Nephron (organoid): ENCODE measurements at regions not wholly inside any gene's neighbourhood (a gene's known extent, or its start where the extent isn't known, plus 50 kb on each side); places are given as distances from the start of the nearest gene placed in this dataset.

ENCODE experiments used
- H3K27ac Mint-ChIP-seq, 3 experiments: 2 replicates each; pipeline ENCODE4 v1.8.0; 2020; ENCODE audit warnings: mixed read lengths in 3 of 3, mild to moderate bottlenecking in 2 of 3, moderate library complexity in 1 of 3
- H3K27me3 Mint-ChIP-seq: 2 replicates; pipeline ENCODE4 v1.8.0; 2021; ENCODE audit warnings: low read depth, mild to moderate bottlenecking, moderate library complexity, mixed read lengths
- H3K36me3 Mint-ChIP-seq: 2 replicates; pipeline ENCODE4 v1.8.0; 2020; ENCODE audit warnings: low read depth, mixed read lengths
- H3K4me1 Mint-ChIP-seq: 2 replicates; pipeline ENCODE4 v1.8.0; 2020; ENCODE audit warnings: mixed read lengths
- H3K4me3 Mint-ChIP-seq, 3 experiments: 2 replicates each; pipeline ENCODE4 v1.8.0; 2020; ENCODE audit warnings: mild to moderate bottlenecking in 3 of 3, mixed read lengths in 3 of 3, moderate library complexity in 2 of 3
- H3K9me3 Mint-ChIP-seq: 2 replicates; pipeline ENCODE4 v1.8.0; 2020; ENCODE audit warnings: mixed read lengths
- TF ChIP-seq, protein P1 (sequence below), 3 experiments: fragments of 200-600 bp; sonication (generic); IDR thresholded peaks; one replicate each; pipeline ENCODE4 v1.5.0; 2021; ENCODE audit warnings: antibody characterized with exemption in 3 of 3; ENCODE audit not compliant: unreplicated experiment in 3 of 3

DNA sequence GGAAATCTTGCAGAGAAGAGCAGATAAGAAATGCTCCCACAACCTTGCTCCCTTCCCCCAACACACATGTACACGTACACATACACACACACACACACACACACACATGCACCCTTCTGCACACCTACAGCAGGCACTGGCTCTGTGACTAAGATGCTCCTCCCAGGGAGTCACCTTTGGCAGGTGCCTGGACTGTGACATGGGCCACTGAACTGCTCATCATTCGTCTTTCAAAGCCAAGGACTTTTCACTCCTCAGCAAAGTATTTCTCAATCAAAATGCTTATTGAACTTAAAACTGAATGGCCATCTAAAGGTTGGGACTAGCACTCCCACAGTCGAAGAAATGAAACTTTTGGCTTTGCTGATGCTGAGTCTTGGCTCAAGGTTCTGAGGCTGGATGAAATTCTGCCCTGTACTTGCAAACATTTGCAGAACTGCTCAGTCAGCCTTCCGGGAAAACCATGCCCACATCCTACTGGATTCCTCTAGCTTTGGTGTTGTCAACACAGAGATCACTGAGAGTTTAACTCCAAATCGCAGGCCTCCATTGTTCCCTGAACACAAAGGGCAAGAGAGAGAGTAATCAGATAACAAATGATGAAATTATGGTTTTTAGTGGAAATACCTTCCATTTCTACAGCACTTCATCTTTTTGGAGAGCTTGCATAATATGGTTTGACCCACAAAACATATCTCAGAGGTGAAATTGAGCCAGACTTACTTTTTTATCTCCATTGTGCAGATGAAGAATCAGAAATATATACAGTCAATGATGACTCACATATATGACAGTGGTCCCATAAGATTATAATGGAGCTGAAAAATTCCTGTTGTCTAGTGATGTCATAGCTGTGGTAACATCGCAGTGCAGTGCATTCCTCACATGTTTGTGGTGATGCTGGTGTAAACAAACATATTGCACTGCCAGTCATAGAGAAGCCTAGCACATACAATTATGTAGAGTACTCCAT lies 72.4 kb upstream of the BCAR3 start:
- Mint-ChIP-seq H3K4me3 (no peak overlapping the region), H3K27me3 (peaks cover 12% of the 10 kb centered on the region), H3K27ac (peak overlapping the region; percentile 9 to 66 (median 40)), H3K36me3 (no peaks in the 10 kb centered on the region), H3K9me3 (no peaks in the 10 kb centered on the region), H3K4me1 (peaks cover 25% of the 10 kb centered on the region)
- TF ChIP-seq, protein P1, sequence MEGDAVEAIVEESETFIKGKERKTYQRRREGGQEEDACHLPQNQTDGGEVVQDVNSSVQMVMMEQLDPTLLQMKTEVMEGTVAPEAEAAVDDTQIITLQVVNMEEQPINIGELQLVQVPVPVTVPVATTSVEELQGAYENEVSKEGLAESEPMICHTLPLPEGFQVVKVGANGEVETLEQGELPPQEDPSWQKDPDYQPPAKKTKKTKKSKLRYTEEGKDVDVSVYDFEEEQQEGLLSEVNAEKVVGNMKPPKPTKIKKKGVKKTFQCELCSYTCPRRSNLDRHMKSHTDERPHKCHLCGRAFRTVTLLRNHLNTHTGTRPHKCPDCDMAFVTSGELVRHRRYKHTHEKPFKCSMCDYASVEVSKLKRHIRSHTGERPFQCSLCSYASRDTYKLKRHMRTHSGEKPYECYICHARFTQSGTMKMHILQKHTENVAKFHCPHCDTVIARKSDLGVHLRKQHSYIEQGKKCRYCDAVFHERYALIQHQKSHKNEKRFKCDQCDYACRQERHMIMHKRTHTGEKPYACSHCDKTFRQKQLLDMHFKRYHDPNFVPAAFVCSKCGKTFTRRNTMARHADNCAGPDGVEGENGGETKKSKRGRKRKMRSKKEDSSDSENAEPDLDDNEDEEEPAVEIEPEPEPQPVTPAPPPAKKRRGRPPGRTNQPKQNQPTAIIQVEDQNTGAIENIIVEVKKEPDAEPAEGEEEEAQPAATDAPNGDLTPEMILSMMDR (IDR thresholded peaks at IDR 0.05; ENCODE audit: unreplicated experiment in 3 of 3), result no peak

DNA sequence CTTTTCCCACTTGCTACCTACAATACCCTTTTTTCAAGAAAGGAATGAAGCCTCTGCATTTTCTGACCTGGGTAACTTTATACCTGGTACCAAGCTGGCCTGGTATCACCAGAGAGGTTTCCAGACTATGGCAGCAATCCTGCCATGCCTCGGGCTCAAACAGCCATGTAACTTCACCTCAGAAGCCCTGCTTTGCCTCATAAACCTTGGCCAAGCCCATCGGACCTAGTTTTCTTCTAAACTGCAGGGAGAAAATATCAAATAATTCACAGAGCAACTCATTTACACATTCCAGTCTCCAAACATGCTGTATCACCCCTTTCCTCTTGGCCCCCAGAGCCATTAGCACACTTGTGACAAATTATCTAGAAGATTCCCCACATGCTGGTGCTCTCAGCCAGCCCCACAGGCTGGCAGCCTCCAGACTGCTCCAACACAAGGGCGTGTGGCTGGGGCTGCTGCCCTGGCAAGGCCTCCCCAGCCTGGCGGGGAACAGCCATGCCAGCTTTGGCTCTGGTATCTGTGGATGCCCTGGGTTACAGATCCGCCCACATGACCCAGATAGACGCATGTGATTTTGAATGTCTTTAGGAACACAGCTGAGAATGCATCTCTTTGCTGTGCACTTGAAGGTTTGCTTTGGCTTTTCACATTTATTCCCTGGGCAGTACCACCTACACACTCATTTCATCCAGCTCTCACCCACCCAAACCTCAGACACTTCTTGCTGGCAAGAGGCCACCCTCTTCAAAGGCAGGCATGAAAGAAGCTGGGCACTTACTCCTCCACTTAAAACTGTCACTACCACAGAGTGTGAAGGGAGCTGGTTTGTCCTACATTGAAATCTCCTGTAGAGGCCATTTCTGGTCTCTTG lies 70.0 kb upstream of the BCAR3 start:
- H3K36me3 Mint-ChIP-seq, result no peaks in the 10 kb centered on the region
- TF ChIP-seq, protein P1 (IDR thresholded peaks at IDR 0.05; ENCODE audit: unreplicated experiment in 3 of 3), result no peak
- H3K4me3 Mint-ChIP-seq, result no peak overlapping the region
- H3K4me1 Mint-ChIP-seq, result peaks cover 13% of the 10 kb centered on the region
- peaks cover 12% of the 10 kb centered on the region for H3K27me3 Mint-ChIP-seq
- peaks cover 4% of the 10 kb centered on the region for H3K9me3 Mint-ChIP-seq
- H3K27ac Mint-ChIP-seq, result peak overlapping the region in 1 of 3 experiments; percentile 52

DNA sequence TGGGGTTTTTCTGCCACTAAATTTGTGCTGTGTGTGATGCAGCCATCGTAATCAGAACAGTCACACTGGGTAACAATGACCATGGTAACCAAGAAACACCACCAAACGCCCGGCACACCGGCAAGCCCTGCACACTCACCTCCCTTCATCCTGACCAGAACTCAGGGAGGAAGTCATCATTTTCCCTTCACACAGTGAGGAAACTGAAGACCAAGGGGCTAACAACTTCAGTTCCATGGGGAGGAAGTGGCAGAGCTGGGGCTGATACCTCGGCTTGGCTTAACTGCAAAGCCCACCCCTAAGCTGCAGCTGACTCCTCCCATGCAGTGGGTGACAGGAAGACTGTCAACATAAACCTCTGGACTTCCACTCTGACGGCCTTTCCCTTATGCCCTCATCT lies 69.3 kb upstream of the BCAR3 start:
- Mint-ChIP-seq H3K4me3 (no peak overlapping the region), H3K27me3 (peaks cover 12% of the 10 kb centered on the region), H3K36me3 (no peaks in the 10 kb centered on the region), H3K9me3 (peaks cover 4% of the 10 kb centered on the region), H3K27ac (peak overlapping the region in 1 of 3 experiments; percentile 52), H3K4me1 (peaks cover 14% of the 10 kb centered on the region)
- TF ChIP-seq, protein P1 (IDR thresholded peaks at IDR 0.05; ENCODE audit: unreplicated experiment in 3 of 3), result no peak

DNA sequence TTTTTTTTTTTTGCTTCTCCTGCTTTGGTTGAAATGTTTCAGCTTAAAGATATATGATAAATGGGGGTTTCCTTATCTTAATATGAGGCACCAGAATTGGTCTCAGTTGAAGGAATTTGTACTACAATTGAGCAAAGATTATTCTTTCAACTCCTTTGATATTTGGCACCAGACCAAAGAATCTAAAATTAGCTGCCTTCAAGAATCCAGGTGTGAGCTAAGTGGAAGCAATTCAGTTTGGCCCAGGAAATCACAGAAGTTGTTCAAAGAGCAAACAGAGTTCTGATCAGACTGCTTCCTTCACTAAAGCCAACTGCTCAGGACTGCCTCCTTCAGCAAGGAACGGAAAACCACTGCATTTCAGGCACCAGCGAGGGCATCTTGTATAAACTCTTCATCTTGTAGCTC lies 68.3 kb upstream of the BCAR3 start:
- H3K9me3 Mint-ChIP-seq, result peaks cover 4% of the 10 kb centered on the region
- TF ChIP-seq, protein P1 (IDR thresholded peaks at IDR 0.05; ENCODE audit: unreplicated experiment in 3 of 3), result no peak
- H3K27ac Mint-ChIP-seq, result no peak overlapping the region
- H3K4me3 Mint-ChIP-seq, result no peak overlapping the region
- H3K27me3 Mint-ChIP-seq, result peaks cover 14% of the 10 kb centered on the region
- no peaks in the 10 kb centered on the region for H3K36me3 Mint-ChIP-seq
- H3K4me1 Mint-ChIP-seq, result peaks cover 16% of the 10 kb centered on the region

DNA sequence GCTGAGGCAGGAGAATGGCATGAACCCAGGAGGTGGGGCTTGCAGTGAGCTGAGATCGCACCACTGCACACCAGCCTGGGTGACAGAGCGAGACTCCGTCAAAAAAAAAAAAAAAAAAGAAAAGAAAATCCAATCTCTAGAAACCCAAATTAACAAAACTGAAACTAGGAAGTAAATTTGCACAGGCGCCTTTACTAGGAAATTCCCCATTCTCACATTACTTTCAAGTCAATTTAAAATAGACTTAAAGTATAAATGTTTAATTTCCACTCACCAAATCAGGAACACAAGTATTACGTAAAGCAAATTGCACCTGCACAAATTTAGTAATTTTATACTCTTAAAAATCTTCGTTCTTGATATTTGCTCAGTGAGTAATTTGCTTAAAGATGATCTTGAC lies 67.8 kb upstream of the BCAR3 start:
- no peaks in the 10 kb centered on the region for H3K36me3 Mint-ChIP-seq
- H3K9me3 Mint-ChIP-seq, result peaks cover 4% of the 10 kb centered on the region
- peaks cover 19% of the 10 kb centered on the region for H3K4me1 Mint-ChIP-seq
- TF ChIP-seq, protein P1 (IDR thresholded peaks at IDR 0.05; ENCODE audit: unreplicated experiment in 3 of 3), result no peak
- H3K27me3 Mint-ChIP-seq, result peaks cover 15% of the 10 kb centered on the region
- no peak overlapping the region for H3K4me3 Mint-ChIP-seq
- no peak overlapping the region for H3K27ac Mint-ChIP-seq
